ENCODE measurements at regions not wholly inside any gene's neighbourhood (a gene's known extent, or its start where the extent isn't known, plus 50 kb on each side); places are given as distances from the start of the nearest gene placed in this dataset.

DNA sequence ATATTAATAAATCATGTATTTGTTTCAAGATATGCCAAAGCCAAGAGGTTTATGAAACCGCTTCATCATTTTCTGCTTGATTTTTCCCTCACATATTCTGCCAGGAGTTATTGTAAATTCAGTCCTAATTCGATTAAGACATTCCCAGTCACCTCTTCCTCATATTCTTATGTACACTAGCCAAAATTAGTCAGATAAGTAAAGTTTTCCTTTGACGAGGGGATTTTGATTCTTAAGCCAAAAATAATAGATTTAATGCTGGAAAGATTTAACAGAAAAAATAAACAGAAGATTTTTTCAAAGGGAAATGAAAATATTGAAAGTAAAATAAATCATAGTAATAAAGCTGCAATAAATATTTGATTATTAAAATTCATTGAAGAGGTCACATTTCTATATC, 51.0 kb upstream of the VEGFC start:
- DNase-seq = no peak
- intact Hi-C loops (cut with DNase I) = no loop called here

DNA sequence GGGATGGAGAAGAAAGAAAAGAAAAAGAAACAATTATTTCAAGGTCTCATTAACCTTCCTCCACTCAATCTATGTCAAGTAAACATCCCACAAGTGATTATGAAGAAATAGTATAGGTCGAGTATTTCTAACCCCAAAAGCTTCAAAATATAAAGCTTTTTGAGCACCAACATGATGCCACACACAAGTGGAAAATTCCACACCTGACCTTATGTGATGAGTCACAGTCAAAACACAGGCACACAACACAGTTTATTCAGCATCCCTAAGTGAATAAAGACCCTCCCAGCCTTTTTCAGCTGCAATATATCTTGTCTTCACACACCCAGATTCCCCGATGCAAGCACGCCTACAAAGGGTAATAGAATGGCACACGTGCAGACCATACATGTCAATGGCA, 51.7 kb upstream of the VEGFC start:
- no peak for DNase-seq
- intact Hi-C loops (cut with DNase I) = no loop called here

DNA sequence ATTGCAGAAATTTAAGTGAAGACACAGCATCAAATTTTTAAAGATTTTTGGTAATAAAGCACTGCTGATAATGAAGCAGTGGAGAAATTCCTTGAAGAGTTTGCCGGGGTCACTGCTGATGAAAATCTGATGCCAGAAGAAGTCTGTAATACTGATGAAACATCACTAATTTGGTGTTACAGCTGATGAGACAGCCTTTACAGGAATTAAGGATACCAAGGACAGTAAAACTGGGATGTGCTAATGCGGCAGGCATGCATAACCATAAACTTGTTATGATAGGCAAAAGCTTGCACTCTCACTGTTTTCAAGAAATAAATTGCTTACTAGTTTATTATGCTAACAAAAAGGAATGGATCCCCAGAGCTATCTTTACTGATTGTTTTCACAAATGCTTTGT, 52.9 kb upstream of the VEGFC start:
- DNase-seq = no peak
- intact Hi-C loops (cut with DNase I) = no loop called here

DNA sequence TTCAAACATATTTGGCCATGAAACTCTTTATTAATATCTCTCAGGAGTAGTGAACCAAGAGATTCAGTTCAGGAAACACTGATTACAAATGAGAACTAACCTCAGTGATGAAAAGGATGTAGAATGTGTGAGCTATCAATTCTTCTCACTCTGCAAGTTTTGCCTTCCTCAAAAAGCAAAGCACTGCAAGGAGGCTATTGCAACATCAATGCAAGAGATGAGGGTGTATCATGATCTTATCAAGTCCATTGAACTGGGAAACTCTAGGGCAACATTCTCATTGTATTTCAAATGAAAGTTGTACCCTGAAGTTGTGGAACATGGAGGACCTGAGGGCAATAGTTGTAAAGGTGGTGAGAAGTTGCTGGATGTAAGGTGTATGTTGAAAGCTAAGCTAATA, 56.4 kb upstream of the VEGFC start:
- intact Hi-C loops (cut with DNase I) = no loop called here
- DNase-seq = no peak

DNA sequence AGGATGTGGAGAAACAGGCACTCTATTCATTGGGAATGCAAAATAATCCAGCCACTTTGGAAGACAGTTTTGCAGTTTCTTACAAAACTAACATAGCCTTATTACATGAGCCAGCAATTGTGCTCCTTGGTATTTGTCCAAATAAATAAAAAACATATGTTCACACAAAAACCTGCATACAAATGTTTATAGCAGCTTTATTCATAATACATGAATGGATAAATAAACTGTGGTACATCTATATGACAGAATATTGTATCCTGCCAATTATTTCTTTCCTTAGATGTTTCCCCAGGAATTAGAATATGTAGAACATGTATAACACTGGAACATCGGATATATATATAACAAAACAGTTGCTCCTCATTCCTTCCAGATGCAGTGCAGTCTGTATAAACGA, 57.7 kb upstream of the VEGFC start:
- intact Hi-C loops (cut with DNase I) = no loop called here
- DNase-seq = no peak

DNA sequence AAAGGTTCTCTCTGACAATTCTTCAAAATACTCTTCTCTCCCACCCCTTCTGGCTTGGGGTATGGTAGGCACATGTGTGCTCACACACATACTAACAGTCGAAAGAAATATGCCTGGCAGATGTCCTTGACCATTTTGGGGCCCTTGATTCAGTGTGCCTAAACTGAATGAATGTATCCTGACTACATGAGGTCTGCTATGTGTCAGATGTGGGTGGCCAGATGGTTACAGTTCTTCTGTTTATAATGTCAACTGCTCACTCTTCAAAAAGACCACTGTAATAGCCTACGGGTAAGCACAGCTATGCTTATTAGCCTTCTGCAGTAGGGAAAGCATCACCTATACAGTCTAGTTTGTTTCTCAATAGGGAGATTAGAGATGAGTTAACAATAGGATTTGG, 63.7 kb upstream of the VEGFC start:
- intact Hi-C loops (cut with DNase I) = no loop called here
- DNase-seq = no peak

DNA sequence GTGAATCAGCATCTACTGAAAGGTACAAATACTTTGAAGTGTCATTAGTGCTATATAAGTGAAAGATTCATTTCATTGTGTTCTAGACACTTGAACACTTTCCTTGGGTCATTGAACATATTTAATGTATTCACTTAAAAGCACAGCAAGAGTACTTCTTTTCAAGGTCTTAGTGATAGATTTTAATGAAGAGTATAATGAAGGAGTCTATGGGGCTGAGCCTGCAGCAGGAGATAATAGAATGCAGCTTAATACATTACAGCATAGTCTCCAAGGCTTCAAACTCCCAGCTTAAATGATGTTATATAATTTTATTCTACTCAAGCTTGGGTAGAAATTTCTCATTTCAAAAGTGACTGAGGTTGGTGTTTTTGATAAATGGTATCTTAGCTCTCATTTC, 66.1 kb upstream of the VEGFC start:
- intact Hi-C loops (cut with DNase I) = no loop called here
- DNase-seq = no peak

DNA sequence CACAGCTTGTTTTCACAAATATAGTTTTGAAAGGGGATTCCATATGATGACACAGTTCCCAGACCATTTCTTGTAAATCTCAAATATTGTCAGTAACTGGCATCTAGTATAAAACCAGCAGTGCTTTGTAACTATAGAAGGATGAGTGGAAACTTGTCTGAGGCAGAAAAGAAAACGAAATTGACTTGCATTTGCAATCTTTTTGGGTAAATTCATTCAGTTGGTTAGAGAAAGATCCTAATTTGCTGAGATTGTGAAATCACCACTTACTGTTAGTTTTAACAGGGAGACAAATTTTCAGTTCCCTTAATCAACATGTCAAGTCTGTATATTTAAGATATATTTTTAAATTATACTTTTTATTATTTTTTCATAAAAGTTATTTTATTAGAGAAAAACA, 71.5 kb upstream of the VEGFC start:
- intact Hi-C loops (cut with DNase I) = no loop called here
- no peak for DNase-seq

DNA sequence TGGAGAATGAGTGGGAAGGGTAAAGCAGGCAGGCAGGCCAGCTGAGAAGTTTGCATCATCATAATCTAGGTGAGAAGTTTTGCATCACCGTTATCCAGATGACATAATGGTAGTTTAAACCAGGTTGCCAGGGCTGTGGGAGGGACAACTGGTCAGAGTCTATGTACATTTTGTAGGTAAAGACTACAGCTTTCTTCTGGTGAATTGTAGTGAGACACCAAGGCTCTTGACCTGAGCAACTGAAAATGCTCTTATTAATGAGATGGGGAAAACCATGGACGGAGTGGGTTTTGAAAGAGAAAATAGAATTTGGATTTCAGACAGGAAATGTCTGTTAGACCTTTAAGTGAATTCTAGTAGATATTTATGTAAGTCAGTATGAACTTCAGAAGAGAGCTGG, 76.0 kb upstream of the VEGFC start:
- intact Hi-C loops (cut with DNase I) = no loop called here
- DNase-seq = no peak

DNA sequence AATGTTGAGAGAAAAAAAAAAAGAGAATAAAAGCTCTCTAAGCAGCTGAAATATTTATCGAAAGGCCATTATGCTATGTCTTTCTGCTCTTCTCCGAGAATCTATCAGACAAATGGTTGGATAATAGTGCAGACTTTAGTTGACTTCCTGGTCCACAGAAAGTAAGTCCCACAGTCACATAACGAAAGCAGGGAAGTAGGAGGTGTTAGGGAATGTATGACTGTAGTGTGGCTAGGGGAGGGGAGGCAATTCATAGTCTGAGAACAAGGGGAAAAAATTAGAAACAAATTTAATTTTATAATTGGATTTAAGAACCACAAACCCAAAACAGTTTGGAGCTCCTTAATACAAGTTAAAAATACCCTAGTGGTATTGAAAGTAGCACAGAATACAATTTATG, 79.7 kb upstream of the VEGFC start:
- intact Hi-C loops (cut with DNase I) = no loop called here
- DNase-seq = no peak

DNA sequence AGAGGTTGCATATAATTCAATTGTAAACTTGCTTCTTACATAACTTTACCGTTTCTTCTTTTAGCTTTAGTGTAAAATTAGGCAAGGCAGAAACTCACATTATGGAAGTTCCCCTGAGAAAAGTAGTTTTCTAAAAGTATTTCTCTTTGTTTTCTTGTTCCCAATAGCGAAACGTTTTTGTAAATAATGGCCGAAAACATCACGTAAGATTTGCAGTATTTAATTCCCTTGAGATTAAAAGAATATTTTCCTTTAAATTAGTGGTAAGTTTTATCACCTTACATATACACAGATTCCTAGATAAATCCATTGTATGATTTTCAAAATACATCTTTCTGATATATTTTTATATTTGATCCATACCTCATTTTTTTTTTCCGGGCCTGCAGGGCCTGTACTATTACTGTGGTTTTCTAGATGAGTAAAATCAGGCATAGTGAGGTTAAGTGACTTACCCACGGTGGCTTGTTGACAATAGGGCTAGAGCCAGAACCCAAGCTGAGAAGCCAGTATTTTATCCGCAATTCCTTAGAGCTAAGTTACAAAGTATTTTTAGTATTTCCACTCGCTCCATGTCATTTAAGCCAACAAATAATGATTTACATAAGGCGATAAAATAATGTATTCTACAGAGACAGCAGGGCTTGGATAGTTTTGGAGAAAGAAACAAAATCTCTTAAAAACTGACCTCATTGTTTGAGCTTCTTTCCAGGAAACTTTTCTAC, 82.2 kb upstream of the VEGFC start:
- intact Hi-C loops (cut with DNase I) = no loop called here

DNA sequence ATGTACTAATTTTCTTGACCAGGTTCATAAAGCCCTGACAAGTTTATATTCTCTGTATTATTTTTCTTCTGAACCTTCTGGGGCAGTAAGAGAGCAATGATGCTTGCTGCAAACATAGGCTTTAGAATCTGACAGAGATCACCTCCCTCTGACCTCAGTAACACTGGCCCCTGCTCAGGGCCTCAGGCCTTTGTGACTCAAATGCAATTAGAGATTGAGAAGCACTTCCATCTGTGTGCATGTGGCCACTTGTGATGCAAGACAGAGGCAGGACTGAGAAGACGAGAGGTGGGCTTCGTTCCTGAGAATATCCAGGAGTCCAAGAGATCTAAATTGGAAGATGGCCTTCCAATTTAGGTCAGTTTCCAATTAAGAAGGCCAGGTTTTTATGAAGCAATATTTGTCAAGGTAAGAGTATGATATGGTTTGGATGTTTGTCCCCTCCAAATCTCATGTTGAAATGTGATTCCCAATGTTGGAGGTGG, 82.8 kb upstream of the VEGFC start:
- DNase-seq = no peak
- intact Hi-C loops (cut with DNase I) = no loop called here

More for the DNA sequence above, 82.2 kb upstream of the VEGFC start:
- DNase-seq = no peak

DNA sequence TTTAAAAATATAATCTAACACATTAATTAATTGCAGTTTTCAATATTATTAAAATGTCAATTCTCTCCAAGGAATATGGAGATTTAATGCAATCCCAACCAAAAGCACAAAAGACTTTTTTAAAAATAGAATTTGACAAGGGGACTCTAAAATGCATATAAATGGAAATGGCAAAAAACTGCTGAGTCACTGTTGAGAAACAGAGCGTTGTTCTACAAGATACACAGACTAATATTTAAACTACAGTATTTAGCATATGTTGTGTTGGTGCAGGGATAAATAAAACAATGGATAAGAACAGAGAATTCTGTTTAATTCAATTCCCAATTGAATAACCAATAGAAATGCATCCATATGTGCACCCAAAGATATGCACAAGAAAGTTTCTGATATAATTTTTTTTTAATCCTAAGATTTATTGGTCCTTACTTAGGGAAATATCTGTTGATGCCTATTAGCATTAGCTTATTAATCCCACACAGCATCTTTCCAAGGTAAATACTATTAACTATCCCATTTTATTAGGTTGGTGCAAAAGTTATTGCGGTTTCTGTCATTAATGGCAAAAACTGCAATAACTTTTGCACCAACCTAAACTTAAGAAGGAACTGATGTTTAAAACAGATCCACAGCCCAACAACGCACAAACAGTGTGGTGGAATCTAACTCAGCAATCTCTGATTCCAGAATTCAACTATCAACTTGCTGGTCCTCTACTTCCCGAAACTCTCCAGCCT, 86.8 kb upstream of the VEGFC start:
- DNase-seq = no peak
- intact Hi-C loops (cut with DNase I) = no loop called here

DNA sequence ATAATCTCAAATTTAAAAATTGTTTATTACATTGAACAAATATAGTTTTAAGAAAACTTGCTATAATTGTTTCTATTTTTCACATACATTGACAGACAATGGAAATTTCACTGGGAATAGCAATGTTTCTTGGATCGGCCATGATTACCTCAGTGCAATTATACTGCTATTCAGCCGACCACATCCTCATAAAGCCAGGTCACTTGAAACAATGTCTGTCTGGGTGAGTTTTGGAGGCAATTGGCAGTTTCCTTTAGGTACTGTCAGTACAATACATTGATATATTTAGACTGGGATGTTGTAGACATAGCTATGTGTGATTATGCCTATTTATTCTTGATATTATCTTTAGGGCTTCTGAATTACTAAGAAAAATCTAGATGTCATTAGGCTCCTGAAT, 89.5 kb upstream of the VEGFC start:
- intact Hi-C loops (cut with DNase I) = no loop called here
- DNase-seq = no peak

DNA sequence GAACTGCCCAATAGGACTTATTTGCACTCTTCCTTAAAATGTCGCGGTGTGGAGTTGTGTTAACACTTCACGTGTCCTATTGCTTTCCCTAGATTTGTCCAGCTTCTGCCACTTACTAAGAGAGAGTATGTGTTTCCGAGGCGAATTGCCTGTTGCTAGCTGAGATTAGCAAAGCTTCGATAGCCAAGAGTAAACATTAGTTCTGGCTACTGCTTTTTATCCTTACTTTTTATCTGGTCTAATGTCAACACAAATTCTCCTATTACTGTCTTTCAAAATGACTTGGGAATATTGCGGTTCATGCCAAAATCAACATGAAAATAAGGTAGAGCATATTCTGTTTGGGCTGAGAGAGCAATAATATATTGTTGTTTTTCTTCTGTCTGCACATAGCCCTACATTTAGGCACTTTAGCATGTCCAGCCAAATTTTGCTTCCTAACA, 90.4 kb upstream of the VEGFC start:
- no peak for DNase-seq
- intact Hi-C loops (cut with DNase I) = no loop called here

DNA sequence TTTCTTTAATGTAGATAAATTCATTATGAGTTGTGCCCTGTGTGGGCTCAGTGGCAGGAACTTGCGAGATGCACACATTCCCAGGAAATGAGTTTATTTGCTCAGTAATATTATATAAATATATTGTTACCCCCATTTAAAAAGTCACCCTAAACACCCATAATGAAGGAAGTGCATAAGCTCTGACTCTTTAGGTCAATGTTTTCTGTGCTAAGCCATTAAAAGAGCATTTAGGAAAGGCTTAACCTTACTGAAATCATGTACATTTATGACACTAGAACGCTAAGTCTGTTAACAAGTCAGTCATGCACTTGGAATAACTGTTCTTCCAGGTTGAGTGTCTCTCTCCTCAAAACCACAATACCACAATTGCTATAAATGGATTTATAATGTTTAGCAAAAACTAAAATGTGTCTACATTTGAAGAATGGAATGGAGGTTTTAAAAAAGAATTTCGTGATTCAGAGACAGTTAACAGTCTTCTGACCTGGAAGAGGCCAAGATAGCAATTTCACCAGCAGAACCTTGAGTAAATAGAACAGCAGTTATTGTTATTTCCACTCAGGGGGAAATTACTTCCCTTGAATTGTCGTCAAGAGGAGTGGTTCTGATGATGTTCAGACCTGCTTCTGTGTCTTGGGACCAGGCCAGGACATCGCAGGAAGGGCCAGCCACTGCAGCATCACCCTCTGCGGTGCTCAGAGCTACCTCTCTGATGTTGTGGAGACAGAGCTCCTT, 91.1 kb upstream of the VEGFC start:
- intact Hi-C loops (cut with DNase I) = no loop called here

DNA sequence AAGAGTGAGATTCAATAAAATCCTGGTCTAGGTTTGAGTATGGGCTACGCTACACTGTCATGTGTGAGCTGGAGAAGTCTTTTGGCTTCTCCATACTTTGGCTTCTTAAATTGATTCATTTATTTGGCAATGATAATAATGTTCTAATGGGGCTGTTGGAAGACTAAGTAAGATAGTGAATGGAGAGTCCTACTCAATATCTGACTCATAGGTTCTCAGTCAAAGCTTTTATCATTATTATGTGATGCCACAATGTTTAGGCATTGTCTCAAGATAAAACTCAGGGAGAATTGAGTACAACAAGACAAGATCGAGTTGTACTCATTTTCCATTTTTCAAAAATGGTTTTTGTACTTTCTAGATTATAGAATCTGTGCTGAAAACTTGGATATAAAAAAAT, 92.5 kb upstream of the VEGFC start:
- DNase-seq = no peak
- intact Hi-C loops (cut with DNase I) = no loop called here

More for the DNA sequence above, 91.1 kb upstream of the VEGFC start:
- DNase-seq = no peak

DNA sequence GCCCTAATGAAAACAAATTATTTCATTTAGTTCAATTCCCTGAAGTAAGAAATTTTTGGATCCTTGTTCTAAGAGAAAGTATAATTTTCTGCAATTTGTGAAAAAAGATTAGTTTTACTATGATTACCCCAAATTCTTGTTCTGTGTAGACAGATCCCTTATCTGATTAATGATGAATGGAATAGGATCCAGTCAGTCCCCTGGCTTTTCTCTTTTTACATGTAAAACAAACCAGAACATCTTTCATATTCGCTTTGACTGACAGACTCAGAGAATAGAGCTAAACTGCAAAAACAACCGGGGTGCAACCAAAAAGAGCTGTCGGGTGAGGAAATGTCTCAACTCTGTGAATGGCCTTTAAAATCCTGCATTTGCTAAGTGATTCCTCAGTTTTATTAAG, 93.4 kb upstream of the VEGFC start:
- DNase-seq = no peak
- intact Hi-C loops (cut with DNase I) = no loop called here

DNA sequence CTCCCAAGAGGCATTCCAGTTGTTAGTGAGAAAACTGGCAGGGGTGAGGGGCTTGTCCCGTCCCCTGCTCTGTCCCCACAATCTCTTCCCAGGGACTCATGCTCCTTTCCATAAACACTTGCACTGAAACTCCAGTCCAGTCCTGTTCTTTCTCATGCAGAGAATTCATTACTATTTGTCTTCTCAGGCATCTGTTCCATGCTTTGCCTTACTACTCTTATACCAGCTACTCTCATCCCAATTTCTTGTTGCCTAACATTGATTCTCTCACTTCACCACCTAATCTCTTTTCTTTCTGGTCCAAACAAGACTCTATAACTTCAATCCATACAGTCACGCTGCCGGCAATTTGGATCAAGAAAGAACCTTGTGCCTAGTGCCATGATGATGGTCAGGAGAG, 97.1 kb upstream of the VEGFC start:
- DNase-seq = no peak
- intact Hi-C loops (cut with DNase I) = no loop called here

DNA sequence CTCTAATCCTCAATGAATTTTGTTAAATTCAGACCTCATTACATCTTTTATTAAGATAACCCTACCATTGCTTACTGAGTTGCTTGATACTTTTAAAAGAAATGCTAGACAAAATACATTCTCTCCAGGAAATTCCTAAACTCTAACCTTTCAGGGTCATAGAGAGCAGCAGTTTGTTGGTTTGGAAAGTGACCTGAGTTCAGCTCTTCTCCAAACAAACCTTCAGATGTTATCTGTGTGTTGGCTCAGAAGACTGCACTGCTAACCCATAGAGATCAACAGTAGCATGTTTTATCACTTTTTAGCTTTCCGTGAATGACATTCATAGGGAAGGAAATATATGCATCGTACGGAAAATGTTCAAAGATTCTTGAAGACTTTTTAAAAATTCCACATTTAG, 101.8 kb upstream of the VEGFC start:
- no peak for DNase-seq
- intact Hi-C loops (cut with DNase I) = no loop called here

All from head of caudate nucleus (tissue), 42 donors.